RPMI7951 (cell line): ENCODE measurements at regions not wholly inside any gene's neighbourhood (a gene's known extent, or its start where the extent isn't known, plus 50 kb on each side); places are given as distances from the start of the nearest gene placed in this dataset.

Experiments used
- DNase-seq: peaks from one replicate; pipeline ENCODE4 v3.0.0-alpha.2; 2012; ENCODE audit warnings: low read depth

DNA sequence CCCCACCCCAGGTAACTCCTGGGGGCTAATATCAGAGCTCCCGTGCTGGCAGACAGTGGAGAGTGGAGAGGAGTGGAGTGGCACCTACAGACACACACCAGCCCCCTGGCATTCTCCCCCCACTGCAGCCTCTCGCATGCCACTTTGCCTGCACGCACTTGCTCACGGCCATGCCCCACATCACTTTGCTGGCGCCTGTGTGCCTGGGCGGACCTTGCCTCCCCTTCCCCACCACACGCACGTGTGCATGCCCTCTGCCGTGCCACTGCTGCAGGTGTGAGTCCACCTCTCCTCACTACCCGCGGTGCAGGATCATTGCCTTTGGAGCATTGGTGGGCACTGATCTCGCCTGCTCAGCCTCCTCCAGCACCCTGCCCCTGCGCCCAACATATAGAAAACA is 72.6 kb upstream of the DOK6 start:
- DNase-seq: no peak

- DNase-seq: no peak
Measured at GRCh38 chr18:69330385-69331005, 70.2 kb upstream of the DOK6 start.

GRCh38 chr18:69349912-69350597 is 50.6 kb upstream of the DOK6 start:
- DNase-seq: no peak
